ENCODE measurements at regions not wholly inside any gene's neighbourhood (a gene's known extent, or its start where the extent isn't known, plus 50 kb on each side); places are given as distances from the start of the nearest gene placed in this dataset.
A peak's percentile ranks its signal among the peaks of the same experiment; 100 is the strongest.

DNA sequence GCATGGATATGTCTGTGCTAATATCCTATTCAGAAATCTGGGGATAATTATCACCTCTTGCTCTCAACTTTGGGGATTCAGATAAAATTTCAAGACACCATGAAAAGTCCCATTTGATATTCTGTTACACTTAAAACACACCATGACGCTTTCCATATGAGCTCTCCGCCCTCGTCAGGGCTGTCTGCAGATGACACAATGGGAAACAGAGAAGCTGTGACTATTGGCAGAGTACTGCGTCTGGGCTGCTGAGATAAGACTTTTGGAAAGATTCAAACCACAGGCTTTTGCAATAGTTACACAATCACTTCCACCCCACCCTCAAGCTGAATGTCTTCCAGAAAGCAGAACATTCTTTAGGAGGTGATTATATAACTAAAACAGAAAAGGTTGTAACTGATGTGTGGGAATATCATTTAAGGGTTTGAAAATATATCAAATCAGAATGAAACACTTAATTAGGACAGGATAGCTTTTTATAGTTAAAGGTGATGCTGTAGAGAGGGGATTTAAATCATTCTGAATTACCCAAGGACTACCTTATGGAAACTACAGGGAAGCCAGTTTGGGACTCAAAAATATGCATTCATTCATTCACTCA is 75.3 kb upstream of the TMPO start:
- Histone ChIP-seq H4K8ac (replicated peaks; ENCODE audit: insufficient read length, low read depth, low read length) (no peak overlapping the region), H2BK20ac (ENCODE audit: low read depth, low read length, poor library complexity, severe bottlenecking) (no peak overlapping the region), H3K4me2 (ENCODE audit: insufficient read depth, insufficient read length, low read length) (no peak overlapping the region), H3K27me3 (ENCODE audit: insufficient read depth, low read length) (no peaks in the 10 kb centered on the region), H3K14ac (ENCODE audit: insufficient read depth, low read length) (no peak overlapping the region), H4K5ac (ENCODE audit: insufficient read length, low read depth, low read length) (no peak overlapping the region), H3K23ac (ENCODE audit: insufficient read length, low read depth, low read length) (no peak overlapping the region), H3K79me2 (ENCODE audit: insufficient read depth, low read length) (no peaks in the 10 kb centered on the region), H2BK15ac (ENCODE audit: low read depth, low read length) (no peak overlapping the region), H3K4me1 (ENCODE audit: insufficient read depth, low read length) (no peaks in the 10 kb centered on the region), H3K27ac (ENCODE audit: insufficient read length, low read depth, low read length) (no peak overlapping the region), H3K4ac (ENCODE audit: low read depth, low read length) (no peak overlapping the region), H3K79me1 (ENCODE audit: insufficient read depth, low read depth, low read length, poor library complexity, severe bottlenecking) (no peaks in the 10 kb centered on the region), H2BK5ac (ENCODE audit: insufficient read length, low read length) (no peak overlapping the region), H4K91ac (ENCODE audit: insufficient read length, low read depth, low read length) (no peak overlapping the region), H3K9me3 (ENCODE audit: control insufficient read depth, low read depth, low read length) (no peaks in the 10 kb centered on the region), H3K9ac (ENCODE audit: extremely low read depth, insufficient read length, low read length) (no peak overlapping the region), H2BK120ac (ENCODE audit: low read depth, low read length, poor library complexity, severe bottlenecking) (no peak overlapping the region), H2BK12ac (ENCODE audit: insufficient read length, low read depth, low read length) (no peak overlapping the region), H3K56ac (ENCODE audit: insufficient read length, low read depth, low read length) (no peak overlapping the region), H3K18ac (ENCODE audit: insufficient read length, low read depth, low read length) (no peak overlapping the region), H4K20me1 (ENCODE audit: control insufficient read depth, insufficient read depth, insufficient read length) (no peaks in the 10 kb centered on the region), H2AFZ (ENCODE audit: low read length) (no peak overlapping the region), H3T11ph (ENCODE audit: low read length) (no peak overlapping the region), H3K23me2 (ENCODE audit: insufficient read length, low read depth, low read length, poor library complexity, severe bottlenecking) (no peaks in the 10 kb centered on the region), H2AK5ac (ENCODE audit: insufficient read length, low read length) (no peak overlapping the region)
- no CpG with 5 or more reads among the region's 4 CpGs for WGBS (ENCODE audit: extremely low coverage, insufficient read length, low lambda C conversion rate)
- Mint-ChIP-seq H3K4me1 (peaks cover 10 to 15% of the 10 kb centered on the region in 2 experiments), H3K9me3 (peaks cover 4 to 5% of the 10 kb centered on the region in 2 experiments; a peak in 3 of 5 replicates), H3K27me3 (ENCODE audit: low read depth) (no peaks in the 10 kb centered on the region), H3K4me3 (no peak overlapping the region), H3K27ac (0 out of 7 replicates have a peak overlapping the region, but pooled peaks of 1 of the 3 experiments have one; percentile 83), H3K36me3 (ENCODE audit: insufficient read depth in 1 of 3, low read depth in 3 of 3) (peaks cover 0 to 1% (median 0%) of the 10 kb centered on the region in 3 experiments; a peak in 1 of 7 replicates)
- TF ChIP-seq, protein P1, sequence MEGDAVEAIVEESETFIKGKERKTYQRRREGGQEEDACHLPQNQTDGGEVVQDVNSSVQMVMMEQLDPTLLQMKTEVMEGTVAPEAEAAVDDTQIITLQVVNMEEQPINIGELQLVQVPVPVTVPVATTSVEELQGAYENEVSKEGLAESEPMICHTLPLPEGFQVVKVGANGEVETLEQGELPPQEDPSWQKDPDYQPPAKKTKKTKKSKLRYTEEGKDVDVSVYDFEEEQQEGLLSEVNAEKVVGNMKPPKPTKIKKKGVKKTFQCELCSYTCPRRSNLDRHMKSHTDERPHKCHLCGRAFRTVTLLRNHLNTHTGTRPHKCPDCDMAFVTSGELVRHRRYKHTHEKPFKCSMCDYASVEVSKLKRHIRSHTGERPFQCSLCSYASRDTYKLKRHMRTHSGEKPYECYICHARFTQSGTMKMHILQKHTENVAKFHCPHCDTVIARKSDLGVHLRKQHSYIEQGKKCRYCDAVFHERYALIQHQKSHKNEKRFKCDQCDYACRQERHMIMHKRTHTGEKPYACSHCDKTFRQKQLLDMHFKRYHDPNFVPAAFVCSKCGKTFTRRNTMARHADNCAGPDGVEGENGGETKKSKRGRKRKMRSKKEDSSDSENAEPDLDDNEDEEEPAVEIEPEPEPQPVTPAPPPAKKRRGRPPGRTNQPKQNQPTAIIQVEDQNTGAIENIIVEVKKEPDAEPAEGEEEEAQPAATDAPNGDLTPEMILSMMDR (conservative IDR thresholded peaks at IDR 0.05): no peak
- no peak for DNase-seq

Data from H9 (cell line).